Loucy (cell line): ENCODE measurements at regions not wholly inside any gene's neighbourhood (a gene's known extent, or its start where the extent isn't known, plus 50 kb on each side); places are given as distances from the start of the nearest gene placed in this dataset.

ENCODE experiments used
- EZH2phosphoT487 ChIP-seq: fragments of 200-600 bp; IDR thresholded peaks from 2 replicates; pipeline ENCODE4 v1.6.1; 2018; ENCODE audit warnings: antibody characterized with exemption, mild to moderate bottlenecking, moderate library complexity, borderline replicate concordance
- TF ChIP-seq, protein P1 (sequence below): fragments of 200-600 bp; sonication (generic); conservative IDR thresholded peaks from 2 replicates; pipeline ENCODE4 v1.5.1; 2014; ENCODE audit warnings: mild to moderate bottlenecking, antibody characterized with exemption, low read length

DNA sequence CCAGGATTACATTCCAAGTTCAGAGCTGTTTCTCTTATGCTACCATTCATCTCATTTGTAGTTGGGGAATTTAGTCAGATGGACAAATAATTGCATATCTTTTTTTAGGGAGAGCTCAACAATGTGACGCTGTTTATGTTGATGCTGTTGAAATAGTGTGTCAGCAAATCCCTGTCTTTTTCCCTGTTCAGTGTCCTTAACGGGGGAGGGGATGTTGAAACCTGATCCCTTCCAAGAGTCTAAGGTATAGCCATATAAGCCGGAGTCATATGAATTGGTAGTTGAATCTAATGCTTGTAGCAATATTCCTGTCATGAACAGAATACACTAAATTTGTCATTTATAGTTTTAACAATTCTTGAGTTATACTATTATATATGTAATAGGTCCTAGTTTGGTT, 293.5 kb upstream of the FAT1 start:
- TF ChIP-seq, protein P1, sequence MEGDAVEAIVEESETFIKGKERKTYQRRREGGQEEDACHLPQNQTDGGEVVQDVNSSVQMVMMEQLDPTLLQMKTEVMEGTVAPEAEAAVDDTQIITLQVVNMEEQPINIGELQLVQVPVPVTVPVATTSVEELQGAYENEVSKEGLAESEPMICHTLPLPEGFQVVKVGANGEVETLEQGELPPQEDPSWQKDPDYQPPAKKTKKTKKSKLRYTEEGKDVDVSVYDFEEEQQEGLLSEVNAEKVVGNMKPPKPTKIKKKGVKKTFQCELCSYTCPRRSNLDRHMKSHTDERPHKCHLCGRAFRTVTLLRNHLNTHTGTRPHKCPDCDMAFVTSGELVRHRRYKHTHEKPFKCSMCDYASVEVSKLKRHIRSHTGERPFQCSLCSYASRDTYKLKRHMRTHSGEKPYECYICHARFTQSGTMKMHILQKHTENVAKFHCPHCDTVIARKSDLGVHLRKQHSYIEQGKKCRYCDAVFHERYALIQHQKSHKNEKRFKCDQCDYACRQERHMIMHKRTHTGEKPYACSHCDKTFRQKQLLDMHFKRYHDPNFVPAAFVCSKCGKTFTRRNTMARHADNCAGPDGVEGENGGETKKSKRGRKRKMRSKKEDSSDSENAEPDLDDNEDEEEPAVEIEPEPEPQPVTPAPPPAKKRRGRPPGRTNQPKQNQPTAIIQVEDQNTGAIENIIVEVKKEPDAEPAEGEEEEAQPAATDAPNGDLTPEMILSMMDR = no peak
- TF ChIP-seq EZH2phosphoT487 = no peak
